ENCODE measurements at regions not wholly inside any gene's neighbourhood (a gene's known extent, or its start where the extent isn't known, plus 50 kb on each side); places are given as distances from the start of the nearest gene placed in this dataset.

GRCh38 chr17:71327376-71328059, 793.3 kb upstream of the SOX9 start:
- TF ChIP-seq, protein P1, sequence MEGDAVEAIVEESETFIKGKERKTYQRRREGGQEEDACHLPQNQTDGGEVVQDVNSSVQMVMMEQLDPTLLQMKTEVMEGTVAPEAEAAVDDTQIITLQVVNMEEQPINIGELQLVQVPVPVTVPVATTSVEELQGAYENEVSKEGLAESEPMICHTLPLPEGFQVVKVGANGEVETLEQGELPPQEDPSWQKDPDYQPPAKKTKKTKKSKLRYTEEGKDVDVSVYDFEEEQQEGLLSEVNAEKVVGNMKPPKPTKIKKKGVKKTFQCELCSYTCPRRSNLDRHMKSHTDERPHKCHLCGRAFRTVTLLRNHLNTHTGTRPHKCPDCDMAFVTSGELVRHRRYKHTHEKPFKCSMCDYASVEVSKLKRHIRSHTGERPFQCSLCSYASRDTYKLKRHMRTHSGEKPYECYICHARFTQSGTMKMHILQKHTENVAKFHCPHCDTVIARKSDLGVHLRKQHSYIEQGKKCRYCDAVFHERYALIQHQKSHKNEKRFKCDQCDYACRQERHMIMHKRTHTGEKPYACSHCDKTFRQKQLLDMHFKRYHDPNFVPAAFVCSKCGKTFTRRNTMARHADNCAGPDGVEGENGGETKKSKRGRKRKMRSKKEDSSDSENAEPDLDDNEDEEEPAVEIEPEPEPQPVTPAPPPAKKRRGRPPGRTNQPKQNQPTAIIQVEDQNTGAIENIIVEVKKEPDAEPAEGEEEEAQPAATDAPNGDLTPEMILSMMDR (conservative IDR thresholded peaks at IDR 0.05; ENCODE audit: low read depth, low read length), result no peak
- TF ChIP-seq EZH2 (IDR thresholded peaks at IDR 0.05; ENCODE audit: low read length, unreplicated experiment), result no peak
